ENCODE measurements at regions not wholly inside any gene's neighbourhood (a gene's known extent, or its start where the extent isn't known, plus 50 kb on each side); places are given as distances from the start of the nearest gene placed in this dataset.

- TF ChIP-seq, protein P1, sequence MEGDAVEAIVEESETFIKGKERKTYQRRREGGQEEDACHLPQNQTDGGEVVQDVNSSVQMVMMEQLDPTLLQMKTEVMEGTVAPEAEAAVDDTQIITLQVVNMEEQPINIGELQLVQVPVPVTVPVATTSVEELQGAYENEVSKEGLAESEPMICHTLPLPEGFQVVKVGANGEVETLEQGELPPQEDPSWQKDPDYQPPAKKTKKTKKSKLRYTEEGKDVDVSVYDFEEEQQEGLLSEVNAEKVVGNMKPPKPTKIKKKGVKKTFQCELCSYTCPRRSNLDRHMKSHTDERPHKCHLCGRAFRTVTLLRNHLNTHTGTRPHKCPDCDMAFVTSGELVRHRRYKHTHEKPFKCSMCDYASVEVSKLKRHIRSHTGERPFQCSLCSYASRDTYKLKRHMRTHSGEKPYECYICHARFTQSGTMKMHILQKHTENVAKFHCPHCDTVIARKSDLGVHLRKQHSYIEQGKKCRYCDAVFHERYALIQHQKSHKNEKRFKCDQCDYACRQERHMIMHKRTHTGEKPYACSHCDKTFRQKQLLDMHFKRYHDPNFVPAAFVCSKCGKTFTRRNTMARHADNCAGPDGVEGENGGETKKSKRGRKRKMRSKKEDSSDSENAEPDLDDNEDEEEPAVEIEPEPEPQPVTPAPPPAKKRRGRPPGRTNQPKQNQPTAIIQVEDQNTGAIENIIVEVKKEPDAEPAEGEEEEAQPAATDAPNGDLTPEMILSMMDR (conservative IDR thresholded peaks at IDR 0.05; ENCODE audit: low read length): no peak
- TF ChIP-seq EZH2phosphoT487 (IDR thresholded peaks at IDR 0.05; ENCODE audit: borderline replicate concordance): no peak
Observed at GRCh38 chr12:68411371-68411770, 79.2 kb upstream of the MDM1 start.

Measured in Loucy (cell line).